GM18499 (cell line): ENCODE measurements at regions not wholly inside any gene's neighbourhood (a gene's known extent, or its start where the extent isn't known, plus 50 kb on each side); places are given as distances from the start of the nearest gene placed in this dataset.
"Not testable (repeated sequence)": the region's sequence is repeated elsewhere in the genome, so short reads cannot be mapped to it uniquely, and the experiment has no call there.

Source experiments
- ATAC-seq: cut with Tn5 transposase; IDR thresholded peaks from one replicate; pipeline ENCODE4 v1.9.1; 2021; ENCODE audit warnings: moderate number of reproducible peaks; ENCODE audit not compliant: insufficient read depth, unreplicated experiment

GRCh38 chr22:48734961-48735360, 1092.7 kb downstream of the BRD1 start:
- ATAC-seq = no peak

GRCh38 chr22:48734359-48734758, 1093.3 kb downstream of the BRD1 start:
- no peak for ATAC-seq

GRCh38 chr22:48729499-48730171, 1098.0 kb downstream of the BRD1 start:
- no peak for ATAC-seq

- no peak for ATAC-seq
Measured at GRCh38 chr22:48727454-48728058, 1100.1 kb downstream of the BRD1 start.

GRCh38 chr22:48724899-48725298, 1102.8 kb downstream of the BRD1 start:
- ATAC-seq = no peak

- ATAC-seq = no peak
Measured at GRCh38 chr22:48722661-48723060, 1105.0 kb downstream of the BRD1 start.

GRCh38 chr22:48721395-48721669, 1106.3 kb downstream of the BRD1 start:
- no peak for ATAC-seq

GRCh38 chr22:48720662-48721394, 1106.8 kb downstream of the BRD1 start:
- ATAC-seq = no peak

- ATAC-seq = no peak
Measured at GRCh38 chr22:48719978-48720661, 1107.6 kb downstream of the BRD1 start.

GRCh38 chr22:48718818-48719500, 1108.7 kb downstream of the BRD1 start:
- ATAC-seq = no peak

- ATAC-seq = no peak
Measured at GRCh38 chr22:48717883-48718817, 1109.5 kb downstream of the BRD1 start.

GRCh38 chr22:48717076-48717810, 1110.4 kb downstream of the BRD1 start:
- no peak for ATAC-seq

- ATAC-seq = not testable (repeated sequence)
Measured at GRCh38 chr22:48716154-48716553, 1111.5 kb downstream of the BRD1 start.

- ATAC-seq = no peak
Measured at GRCh38 chr22:48715511-48715910, 1112.2 kb downstream of the BRD1 start.

GRCh38 chr22:48714231-48714630, 1113.4 kb downstream of the BRD1 start:
- no peak for ATAC-seq

GRCh38 chr22:48713272-48714205, 1114.1 kb downstream of the BRD1 start:
- ATAC-seq = no peak

- no peak for ATAC-seq
Measured at GRCh38 chr22:48712558-48713271, 1115.0 kb downstream of the BRD1 start.
